GM23248 (cell line): ENCODE measurements at regions not wholly inside any gene's neighbourhood (a gene's known extent, or its start where the extent isn't known, plus 50 kb on each side); places are given as distances from the start of the nearest gene placed in this dataset.

Experiments
- EZH2 ChIP-seq: fragments of 200-600 bp; sonication (generic); IDR thresholded peaks from 2 replicates; pipeline ENCODE4 v1.6.1; 2018; ENCODE audit warnings: antibody characterized with exemption, mild to moderate bottlenecking; ENCODE audit not compliant: insufficient read depth, poor library complexity, severe bottlenecking
- EZH2phosphoT487 ChIP-seq: fragments of 200-600 bp; sonication (generic); IDR thresholded peaks from 2 replicates; pipeline ENCODE4 v1.6.1; 2018; ENCODE audit warnings: antibody characterized with exemption, moderate library complexity, mild to moderate bottlenecking, low read depth; ENCODE audit not compliant: insufficient read depth

GRCh38 chr10:63760034-63760707 is 239.0 kb downstream of the REEP3 start:
- TF ChIP-seq EZH2: no peak
- no peak for TF ChIP-seq EZH2phosphoT487
